ENCODE measurements at regions not wholly inside any gene's neighbourhood (a gene's known extent, or its start where the extent isn't known, plus 50 kb on each side); places are given as distances from the start of the nearest gene placed in this dataset.

DNA sequence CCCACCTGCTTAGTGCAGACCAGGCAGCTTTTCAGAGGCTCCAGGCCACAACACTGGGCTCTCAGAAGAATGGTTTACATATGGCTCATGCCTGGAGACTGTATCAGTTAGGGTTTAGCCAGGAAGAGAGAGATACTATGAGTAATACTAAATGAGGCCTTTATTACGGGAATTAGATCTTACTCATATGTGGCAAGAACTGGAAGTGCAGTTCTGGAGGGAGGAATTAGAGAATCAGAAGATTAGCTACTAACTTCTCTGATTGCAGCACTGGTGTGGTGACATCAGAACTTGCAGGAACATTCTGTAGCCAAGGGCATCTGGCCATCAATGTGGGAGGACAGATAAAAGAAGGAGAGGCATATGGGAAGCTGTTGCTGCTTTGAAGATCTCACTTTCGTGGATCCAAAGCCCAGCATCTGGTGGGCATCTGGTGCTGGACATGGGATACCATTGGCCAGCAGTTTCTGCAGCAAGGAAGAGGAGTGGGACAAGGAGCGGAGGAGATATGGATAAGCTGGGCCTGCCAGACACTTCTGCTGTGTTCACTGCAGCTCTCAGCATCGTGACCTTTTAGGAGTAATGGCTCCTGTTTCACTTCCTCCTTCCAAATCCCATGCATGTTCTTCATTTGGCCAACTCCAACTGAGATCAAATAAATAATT, 248.5 kb downstream of the BTBD3 start (continued):
- TF ChIP-seq POU6F1 (CRISPR knock-in tag; IDR thresholded peaks at IDR 0.05; ENCODE audit: borderline replicate concordance, low read depth) (no peak), BACH2 (CRISPR knock-in tag; IDR thresholded peaks at IDR 0.05; ENCODE audit: borderline replicate concordance) (no peak), ZFP3 (CRISPR knock-in tag; IDR thresholded peaks at IDR 0.05) (peak; percentile 77), CSDC2 (CRISPR knock-in tag; IDR thresholded peaks at IDR 0.05) (no peak), ISL1 (CRISPR knock-in tag; IDR thresholded peaks at IDR 0.05) (peak; percentile 64; the same call in 1 of the 2 replicates), ZFP30 (CRISPR knock-in tag; IDR thresholded peaks at IDR 0.05) (no peak)
- TF ChIP-seq, protein P1, sequence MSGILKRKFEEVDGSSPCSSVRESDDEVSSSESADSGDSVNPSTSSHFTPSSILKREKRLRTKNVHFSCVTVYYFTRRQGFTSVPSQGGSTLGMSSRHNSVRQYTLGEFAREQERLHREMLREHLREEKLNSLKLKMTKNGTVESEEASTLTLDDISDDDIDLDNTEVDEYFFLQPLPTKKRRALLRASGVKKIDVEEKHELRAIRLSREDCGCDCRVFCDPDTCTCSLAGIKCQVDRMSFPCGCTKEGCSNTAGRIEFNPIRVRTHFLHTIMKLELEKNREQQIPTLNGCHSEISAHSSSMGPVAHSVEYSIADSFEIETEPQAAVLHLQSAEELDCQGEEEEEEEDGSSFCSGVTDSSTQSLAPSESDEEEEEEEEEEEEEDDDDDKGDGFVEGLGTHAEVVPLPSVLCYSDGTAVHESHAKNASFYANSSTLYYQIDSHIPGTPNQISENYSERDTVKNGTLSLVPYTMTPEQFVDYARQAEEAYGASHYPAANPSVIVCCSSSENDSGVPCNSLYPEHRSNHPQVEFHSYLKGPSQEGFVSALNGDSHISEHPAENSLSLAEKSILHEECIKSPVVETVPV (CRISPR knock-in tag; IDR thresholded peaks at IDR 0.05): no peak

DNA sequence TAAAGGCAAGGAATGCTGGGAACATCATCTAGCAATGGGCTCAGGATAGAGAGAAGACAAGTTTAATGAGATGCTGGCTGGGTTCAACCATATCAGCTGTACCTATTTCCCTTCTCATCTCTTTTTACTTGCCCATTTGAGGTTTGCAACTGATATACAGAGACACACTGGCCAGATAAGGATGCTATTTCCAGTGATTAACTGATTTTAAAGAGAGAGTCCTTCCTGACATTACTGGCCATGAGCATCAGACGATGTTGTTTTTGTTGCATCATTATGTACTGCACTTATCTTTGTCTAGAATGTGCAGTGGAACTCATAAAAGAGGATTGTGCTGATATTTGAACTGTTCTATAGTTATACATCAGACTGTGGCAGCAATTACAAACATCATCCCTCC, 252.7 kb downstream of the BTBD3 start:
- TF ChIP-seq, protein P1 (CRISPR knock-in tag; IDR thresholded peaks at IDR 0.05): no peak
- ATAC-seq: no peak

- ATAC-seq: no peak
- TF ChIP-seq ESRRG (CRISPR knock-in tag; IDR thresholded peaks at IDR 0.05) (no peak), ZNF70 (CRISPR knock-in tag; IDR thresholded peaks at IDR 0.05) (no peak), ARNTL (CRISPR knock-in tag; IDR thresholded peaks at IDR 0.05; ENCODE audit: borderline replicate concordance, low read depth) (no peak), ISL1 (CRISPR knock-in tag; IDR thresholded peaks at IDR 0.05) (no peak), ZFP3 (CRISPR knock-in tag; IDR thresholded peaks at IDR 0.05) (peak; percentile 82)
Observed at GRCh38 chr20:12171923-12172524, 254.3 kb downstream of the BTBD3 start.

DNA sequence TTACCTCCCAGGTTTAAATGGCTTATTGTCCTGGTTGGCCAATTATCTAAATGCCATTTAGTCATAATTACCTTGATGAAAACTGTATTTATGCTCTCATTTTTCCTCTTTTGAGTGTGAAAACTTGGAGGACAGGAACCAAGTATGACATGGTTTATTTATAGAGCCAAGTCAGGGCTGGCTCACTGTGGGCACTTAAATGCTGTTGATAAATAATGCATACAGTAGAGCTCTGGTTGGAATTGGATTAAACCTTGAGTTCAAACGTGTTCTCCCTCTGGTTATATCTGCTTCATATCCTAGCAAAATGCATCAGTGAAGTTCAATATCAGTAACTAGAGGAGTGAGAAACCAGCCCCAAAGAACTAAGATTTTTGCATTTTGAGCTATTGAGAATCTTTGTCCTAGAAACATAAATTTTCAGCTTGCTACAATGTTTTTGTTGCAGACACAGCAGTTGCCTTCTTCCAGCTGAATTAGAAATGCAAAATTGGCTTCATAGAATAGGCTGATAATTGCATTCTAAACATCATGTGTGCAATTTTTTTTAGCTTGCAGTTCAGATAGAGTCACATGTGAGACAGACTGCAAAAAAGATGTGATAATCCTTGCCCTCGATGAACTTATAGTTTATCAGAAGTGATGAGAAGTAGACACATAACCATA, 255.8 kb downstream of the BTBD3 start:
- no peak for ATAC-seq
- TF ChIP-seq BACH2 (CRISPR knock-in tag; IDR thresholded peaks at IDR 0.05; ENCODE audit: borderline replicate concordance) (no peak), RARB (CRISPR knock-in tag; IDR thresholded peaks at IDR 0.05) (no peak), ZNF565 (CRISPR knock-in tag; conservative IDR thresholded peaks at IDR 0.05; ENCODE audit: low read depth) (no peak), ZNF8 (CRISPR knock-in tag; IDR thresholded peaks at IDR 0.05) (no peak), ISL1 (CRISPR knock-in tag; IDR thresholded peaks at IDR 0.05) (no peak), OSR1 (CRISPR knock-in tag; IDR thresholded peaks at IDR 0.05) (no peak), SNAI2 (CRISPR knock-in tag; IDR thresholded peaks at IDR 0.05) (no peak), TOX (CRISPR knock-in tag; IDR thresholded peaks at IDR 0.05; ENCODE audit: borderline replicate concordance) (no peak), ZC3H10 (CRISPR knock-in tag; IDR thresholded peaks at IDR 0.05) (no peak), TCF4 (CRISPR knock-in tag; IDR thresholded peaks at IDR 0.05; ENCODE audit: borderline replicate concordance) (no peak), CSDC2 (CRISPR knock-in tag; IDR thresholded peaks at IDR 0.05) (no peak), ZFP30 (CRISPR knock-in tag; IDR thresholded peaks at IDR 0.05) (no peak), ESRRG (CRISPR knock-in tag; IDR thresholded peaks at IDR 0.05) (no peak), PATZ1 (CRISPR knock-in tag; IDR thresholded peaks at IDR 0.05; ENCODE audit: borderline replicate concordance) (no peak), ZFP3 (CRISPR knock-in tag; IDR thresholded peaks at IDR 0.05) (no peak), GLIS3 (CRISPR knock-in tag; IDR thresholded peaks at IDR 0.05) (no peak), POU6F1 (CRISPR knock-in tag; IDR thresholded peaks at IDR 0.05; ENCODE audit: borderline replicate concordance, low read depth) (no peak)
- TF ChIP-seq, protein P2, sequence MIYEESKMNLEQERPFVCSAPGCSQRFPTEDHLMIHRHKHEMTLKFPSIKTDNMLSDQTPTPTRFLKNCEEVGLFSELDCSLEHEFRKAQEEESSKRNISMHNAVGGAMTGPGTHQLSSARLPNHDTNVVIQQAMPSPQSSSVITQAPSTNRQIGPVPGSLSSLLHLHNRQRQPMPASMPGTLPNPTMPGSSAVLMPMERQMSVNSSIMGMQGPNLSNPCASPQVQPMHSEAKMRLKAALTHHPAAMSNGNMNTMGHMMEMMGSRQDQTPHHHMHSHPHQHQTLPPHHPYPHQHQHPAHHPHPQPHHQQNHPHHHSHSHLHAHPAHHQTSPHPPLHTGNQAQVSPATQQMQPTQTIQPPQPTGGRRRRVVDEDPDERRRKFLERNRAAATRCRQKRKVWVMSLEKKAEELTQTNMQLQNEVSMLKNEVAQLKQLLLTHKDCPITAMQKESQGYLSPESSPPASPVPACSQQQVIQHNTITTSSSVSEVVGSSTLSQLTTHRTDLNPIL (CRISPR knock-in tag; IDR thresholded peaks at IDR 0.05; ENCODE audit: low read depth): no peak
- TF ChIP-seq, protein P3, sequence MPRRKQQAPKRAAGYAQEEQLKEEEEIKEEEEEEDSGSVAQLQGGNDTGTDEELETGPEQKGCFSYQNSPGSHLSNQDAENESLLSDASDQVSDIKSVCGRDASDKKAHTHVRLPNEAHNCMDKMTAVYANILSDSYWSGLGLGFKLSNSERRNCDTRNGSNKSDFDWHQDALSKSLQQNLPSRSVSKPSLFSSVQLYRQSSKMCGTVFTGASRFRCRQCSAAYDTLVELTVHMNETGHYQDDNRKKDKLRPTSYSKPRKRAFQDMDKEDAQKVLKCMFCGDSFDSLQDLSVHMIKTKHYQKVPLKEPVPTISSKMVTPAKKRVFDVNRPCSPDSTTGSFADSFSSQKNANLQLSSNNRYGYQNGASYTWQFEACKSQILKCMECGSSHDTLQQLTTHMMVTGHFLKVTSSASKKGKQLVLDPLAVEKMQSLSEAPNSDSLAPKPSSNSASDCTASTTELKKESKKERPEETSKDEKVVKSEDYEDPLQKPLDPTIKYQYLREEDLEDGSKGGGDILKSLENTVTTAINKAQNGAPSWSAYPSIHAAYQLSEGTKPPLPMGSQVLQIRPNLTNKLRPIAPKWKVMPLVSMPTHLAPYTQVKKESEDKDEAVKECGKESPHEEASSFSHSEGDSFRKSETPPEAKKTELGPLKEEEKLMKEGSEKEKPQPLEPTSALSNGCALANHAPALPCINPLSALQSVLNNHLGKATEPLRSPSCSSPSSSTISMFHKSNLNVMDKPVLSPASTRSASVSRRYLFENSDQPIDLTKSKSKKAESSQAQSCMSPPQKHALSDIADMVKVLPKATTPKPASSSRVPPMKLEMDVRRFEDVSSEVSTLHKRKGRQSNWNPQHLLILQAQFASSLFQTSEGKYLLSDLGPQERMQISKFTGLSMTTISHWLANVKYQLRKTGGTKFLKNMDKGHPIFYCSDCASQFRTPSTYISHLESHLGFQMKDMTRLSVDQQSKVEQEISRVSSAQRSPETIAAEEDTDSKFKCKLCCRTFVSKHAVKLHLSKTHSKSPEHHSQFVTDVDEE (CRISPR knock-in tag; IDR thresholded peaks at IDR 0.05): no peak
